ENCODE measurements at regions not wholly inside any gene's neighbourhood (a gene's known extent, or its start where the extent isn't known, plus 50 kb on each side); places are given as distances from the start of the nearest gene placed in this dataset.

GRCh38 chr7:46296526-46296925 lies 375.5 kb upstream of the IGFBP3 start:
- no peak for TF ChIP-seq POLR2A (IDR thresholded peaks at IDR 0.05; ENCODE audit: low read depth, low read length)
- TF ChIP-seq POLR2AphosphoS5 (IDR thresholded peaks at IDR 0.05; ENCODE audit: low read depth, low read length): no peak
- no peak for TF ChIP-seq SPI1 (IDR thresholded peaks at IDR 0.05; ENCODE audit: low read depth, low read length)
